WTC11 (cell line): ENCODE measurements at regions not wholly inside any gene's neighbourhood (a gene's known extent, or its start where the extent isn't known, plus 50 kb on each side); places are given as distances from the start of the nearest gene placed in this dataset.

Experiments used
- ATAC-seq: fragments of 200-7000 bp; cut with Tn5 transposase; 2 replicates; pipeline ENCODE4 v1.10.0; 2021; ENCODE audit warnings: mild to moderate bottlenecking, moderate library complexity
- CTCF ChIA-PET: fragments of 300-600 bp; sonication (Branson Sonifier 250); formaldehyde crosslinking; loops from one replicate; lab custom pipeline; 2021; ENCODE audit warnings: antibody characterized with exemption; lab: Charles Lee
- POLR2A ChIA-PET: fragments of 350-600 bp; sonication (Branson Sonifier 250); formaldehyde crosslinking; loops from one replicate; lab custom pipeline; 2021; ENCODE audit warnings: antibody characterized with exemption; lab: Charles Lee
- DNase-seq: peaks from one replicate; pipeline ENCODE4 v3.0.0; 2021; ENCODE audit warnings: low spot score
- H3K27ac Mint-ChIP-seq: 2 replicates; pipeline ENCODE4 v1.8.0; 2021; ENCODE audit warnings: mixed read lengths
- H3K27me3 Mint-ChIP-seq: 2 replicates; pipeline ENCODE4 v1.8.0; 2021; ENCODE audit warnings: low read depth, mild to moderate bottlenecking, moderate library complexity, mixed read lengths
- H3K36me3 Mint-ChIP-seq: 2 replicates; pipeline ENCODE4 v1.8.0; 2021; ENCODE audit warnings: mixed read lengths
- H3K4me1 Mint-ChIP-seq: 2 replicates; pipeline ENCODE4 v1.8.0; 2022; ENCODE audit warnings: mixed read lengths
- H3K4me3 Mint-ChIP-seq: 2 replicates; pipeline ENCODE4 v1.8.0; 2021; ENCODE audit warnings: mild to moderate bottlenecking, moderate library complexity, mixed read lengths
- H3K9me3 Mint-ChIP-seq: 2 replicates; pipeline ENCODE4 v1.8.0; 2021; ENCODE audit warnings: mixed read lengths
- ARID4B ChIP-seq: sonication (generic); formaldehyde crosslinking; IDR thresholded peaks from 2 replicates; pipeline ENCODE4 v1.8.0; 2023; ENCODE audit warnings: missing genetic modification reagents, mild to moderate bottlenecking, borderline replicate concordance
- CBFB ChIP-seq: sonication (generic); formaldehyde crosslinking; IDR thresholded peaks from 2 replicates; pipeline ENCODE4 v1.8.1; 2022; ENCODE audit warnings: mild to moderate bottlenecking, low read depth, missing genetic modification reagents
- EMX1 ChIP-seq: fragments of 250-450 bp; sonication (Bioruptor Pico); IDR thresholded peaks from 2 replicates; pipeline ENCODE4 v1.8.0; 2021; ENCODE audit warnings: mild to moderate bottlenecking
- ERG ChIP-seq: fragments of 250-450 bp; sonication (Bioruptor Pico); IDR thresholded peaks from 2 replicates; pipeline ENCODE4 v1.8.0; 2021; ENCODE audit warnings: mild to moderate bottlenecking
- GTF2I ChIP-seq: fragments of 250-450 bp; sonication (Bioruptor Pico); conservative IDR thresholded peaks from 2 replicates; pipeline ENCODE4 v1.4.0; 2021; ENCODE audit warnings: mild to moderate bottlenecking
- JUN ChIP-seq: sonication (generic); formaldehyde crosslinking; IDR thresholded peaks from 2 replicates; pipeline ENCODE4 v1.8.0; 2023; ENCODE audit warnings: mild to moderate bottlenecking, missing genetic modification reagents
- KAT7 ChIP-seq: sonication (generic); formaldehyde crosslinking; IDR thresholded peaks from 2 replicates; pipeline ENCODE4 v1.8.1; 2023; ENCODE audit warnings: missing genetic modification reagents, mild to moderate bottlenecking, borderline replicate concordance
- MYBL2 ChIP-seq: sonication (generic); formaldehyde crosslinking; IDR thresholded peaks from 2 replicates; pipeline ENCODE4 v1.8.1; 2023; ENCODE audit warnings: mild to moderate bottlenecking, moderate library complexity, missing genetic modification reagents
- OVOL2 ChIP-seq: fragments of 250-450 bp; sonication (Bioruptor Pico); IDR thresholded peaks from 2 replicates; pipeline ENCODE4 v1.9.0; 2021; ENCODE audit warnings: mild to moderate bottlenecking, borderline replicate concordance
- SMAD3 ChIP-seq: sonication (generic); formaldehyde crosslinking; IDR thresholded peaks from 2 replicates; pipeline ENCODE4 v1.8.0; 2022; ENCODE audit warnings: missing genetic modification reagents, mild to moderate bottlenecking, borderline replicate concordance
- USF2 ChIP-seq: sonication (generic); formaldehyde crosslinking; IDR thresholded peaks from 2 replicates; pipeline ENCODE4 v1.8.1; 2023; ENCODE audit warnings: mild to moderate bottlenecking, missing genetic modification reagents, moderate library complexity
- ZBTB21 ChIP-seq: sonication (generic); formaldehyde crosslinking; IDR thresholded peaks from 2 replicates; pipeline ENCODE4 v1.8.1; 2023; ENCODE audit warnings: mild to moderate bottlenecking, missing genetic modification reagents, borderline replicate concordance
- ZNF532 ChIP-seq: fragments of 250-450 bp; sonication (Bioruptor Pico); IDR thresholded peaks from 2 replicates; pipeline ENCODE4 v1.9.0; 2021; ENCODE audit warnings: mild to moderate bottlenecking, borderline replicate concordance
- TF ChIP-seq, protein P1 (sequence below): sonication (generic); formaldehyde crosslinking; IDR thresholded peaks from 2 replicates; pipeline ENCODE4 v1.8.1; 2022; ENCODE audit warnings: low read depth, missing genetic modification reagents, borderline replicate concordance
- TF ChIP-seq, protein P2 (sequence below): sonication (generic); formaldehyde crosslinking; IDR thresholded peaks from 2 replicates; pipeline ENCODE4 v1.8.0; 2023; ENCODE audit warnings: missing genetic modification reagents
- TF ChIP-seq, protein P3 (sequence below): sonication (generic); formaldehyde crosslinking; IDR thresholded peaks from 2 replicates; pipeline ENCODE4 v1.8.1; 2023; ENCODE audit warnings: mild to moderate bottlenecking, missing genetic modification reagents
- TF ChIP-seq, protein P4 (sequence below): sonication (generic); formaldehyde crosslinking; IDR thresholded peaks from 2 replicates; pipeline ENCODE4 v1.8.1; 2022; ENCODE audit warnings: low read depth, mild to moderate bottlenecking, moderate library complexity, missing genetic modification reagents, borderline replicate concordance
- TF ChIP-seq, protein P5 (sequence below): fragments of 250-450 bp; sonication (Bioruptor Pico); conservative IDR thresholded peaks from 2 replicates; pipeline ENCODE4 v1.9.0; 2021; ENCODE audit warnings: mild to moderate bottlenecking

DNA sequence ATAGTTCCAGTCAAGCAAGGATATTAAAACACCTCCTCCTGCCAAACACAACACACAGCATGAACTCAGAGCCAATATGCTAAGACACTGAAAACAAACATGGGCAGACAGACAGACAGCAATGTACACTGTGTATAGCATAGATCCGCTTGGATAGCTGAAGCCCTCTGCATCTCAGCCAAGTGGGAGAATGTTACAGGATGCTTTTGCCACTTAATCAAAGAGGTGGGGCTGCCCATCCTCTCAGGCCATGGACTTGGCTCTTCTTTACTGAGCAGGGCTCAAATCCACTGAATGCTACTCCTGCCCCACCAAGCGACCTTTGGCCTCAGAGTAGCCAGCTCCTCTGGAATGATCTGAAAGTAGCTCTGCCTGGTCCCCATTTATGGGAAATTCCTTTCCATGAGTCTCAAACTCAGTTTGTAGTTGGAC is 64.7 kb upstream of the NGF start (continued):
- TF ChIP-seq ARID4B, result no peak
- TF ChIP-seq CBFB (CRISPR knock-in tag), result no peak
- TF ChIP-seq EMX1 (CRISPR knock-in tag), result no peak
- TF ChIP-seq, protein P1, sequence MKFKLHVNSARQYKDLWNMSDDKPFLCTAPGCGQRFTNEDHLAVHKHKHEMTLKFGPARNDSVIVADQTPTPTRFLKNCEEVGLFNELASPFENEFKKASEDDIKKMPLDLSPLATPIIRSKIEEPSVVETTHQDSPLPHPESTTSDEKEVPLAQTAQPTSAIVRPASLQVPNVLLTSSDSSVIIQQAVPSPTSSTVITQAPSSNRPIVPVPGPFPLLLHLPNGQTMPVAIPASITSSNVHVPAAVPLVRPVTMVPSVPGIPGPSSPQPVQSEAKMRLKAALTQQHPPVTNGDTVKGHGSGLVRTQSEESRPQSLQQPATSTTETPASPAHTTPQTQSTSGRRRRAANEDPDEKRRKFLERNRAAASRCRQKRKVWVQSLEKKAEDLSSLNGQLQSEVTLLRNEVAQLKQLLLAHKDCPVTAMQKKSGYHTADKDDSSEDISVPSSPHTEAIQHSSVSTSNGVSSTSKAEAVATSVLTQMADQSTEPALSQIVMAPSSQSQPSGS (CRISPR knock-in tag), result no peak
- TF ChIP-seq, protein P2, sequence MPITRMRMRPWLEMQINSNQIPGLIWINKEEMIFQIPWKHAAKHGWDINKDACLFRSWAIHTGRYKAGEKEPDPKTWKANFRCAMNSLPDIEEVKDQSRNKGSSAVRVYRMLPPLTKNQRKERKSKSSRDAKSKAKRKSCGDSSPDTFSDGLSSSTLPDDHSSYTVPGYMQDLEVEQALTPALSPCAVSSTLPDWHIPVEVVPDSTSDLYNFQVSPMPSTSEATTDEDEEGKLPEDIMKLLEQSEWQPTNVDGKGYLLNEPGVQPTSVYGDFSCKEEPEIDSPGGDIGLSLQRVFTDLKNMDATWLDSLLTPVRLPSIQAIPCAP (CRISPR knock-in tag), result no peak
- no peak for TF ChIP-seq USF2
- no peak for TF ChIP-seq MYBL2 (CRISPR knock-in tag)
- no peak for TF ChIP-seq JUN (CRISPR knock-in tag)
- TF ChIP-seq, all 79 proteins: peak for 0

GRCh38 chr1:115401676-115402075 is 63.6 kb upstream of the NGF start:
- H3K36me3 Mint-ChIP-seq, result peaks cover 5% of the 10 kb centered on the region; the same call in 1 of the 2 replicates
- DNase-seq (no peak), ATAC-seq (no peak)
- H3K4me1 Mint-ChIP-seq, result peaks cover 11% of the 10 kb centered on the region
- CTCF ChIA-PET, result interaction anchor here (2.4 kb wide), 1 partner anchor 68 kb away, joined by 5 read pairs; no protein-coding TSS in a partner anchor
- H3K27me3 Mint-ChIP-seq, result no peaks in the 10 kb centered on the region
- no peak overlapping the region for H3K4me3 Mint-ChIP-seq
- H3K27ac Mint-ChIP-seq, result no peak overlapping the region
- POLR2A ChIA-PET, result no interaction called here
- H3K9me3 Mint-ChIP-seq, result peaks cover 12% of the 10 kb centered on the region
- TF ChIP-seq, protein P3, sequence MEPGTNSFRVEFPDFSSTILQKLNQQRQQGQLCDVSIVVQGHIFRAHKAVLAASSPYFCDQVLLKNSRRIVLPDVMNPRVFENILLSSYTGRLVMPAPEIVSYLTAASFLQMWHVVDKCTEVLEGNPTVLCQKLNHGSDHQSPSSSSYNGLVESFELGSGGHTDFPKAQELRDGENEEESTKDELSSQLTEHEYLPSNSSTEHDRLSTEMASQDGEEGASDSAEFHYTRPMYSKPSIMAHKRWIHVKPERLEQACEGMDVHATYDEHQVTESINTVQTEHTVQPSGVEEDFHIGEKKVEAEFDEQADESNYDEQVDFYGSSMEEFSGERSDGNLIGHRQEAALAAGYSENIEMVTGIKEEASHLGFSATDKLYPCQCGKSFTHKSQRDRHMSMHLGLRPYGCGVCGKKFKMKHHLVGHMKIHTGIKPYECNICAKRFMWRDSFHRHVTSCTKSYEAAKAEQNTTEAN (CRISPR knock-in tag), result no peak
- TF ChIP-seq OVOL2 (CRISPR knock-in tag) (no peak), SMAD3 (CRISPR knock-in tag) (no peak), ERG (CRISPR knock-in tag) (no peak), GTF2I (CRISPR knock-in tag) (no peak), ZNF532 (CRISPR knock-in tag) (no peak), KAT7 (no peak), ZBTB21 (CRISPR knock-in tag) (no peak)
- TF ChIP-seq, protein P4, sequence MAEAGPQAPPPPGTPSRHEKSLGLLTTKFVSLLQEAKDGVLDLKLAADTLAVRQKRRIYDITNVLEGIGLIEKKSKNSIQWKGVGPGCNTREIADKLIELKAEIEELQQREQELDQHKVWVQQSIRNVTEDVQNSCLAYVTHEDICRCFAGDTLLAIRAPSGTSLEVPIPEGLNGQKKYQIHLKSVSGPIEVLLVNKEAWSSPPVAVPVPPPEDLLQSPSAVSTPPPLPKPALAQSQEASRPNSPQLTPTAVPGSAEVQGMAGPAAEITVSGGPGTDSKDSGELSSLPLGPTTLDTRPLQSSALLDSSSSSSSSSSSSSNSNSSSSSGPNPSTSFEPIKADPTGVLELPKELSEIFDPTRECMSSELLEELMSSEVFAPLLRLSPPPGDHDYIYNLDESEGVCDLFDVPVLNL (CRISPR knock-in tag), result no peak
- TF ChIP-seq, protein P5, sequence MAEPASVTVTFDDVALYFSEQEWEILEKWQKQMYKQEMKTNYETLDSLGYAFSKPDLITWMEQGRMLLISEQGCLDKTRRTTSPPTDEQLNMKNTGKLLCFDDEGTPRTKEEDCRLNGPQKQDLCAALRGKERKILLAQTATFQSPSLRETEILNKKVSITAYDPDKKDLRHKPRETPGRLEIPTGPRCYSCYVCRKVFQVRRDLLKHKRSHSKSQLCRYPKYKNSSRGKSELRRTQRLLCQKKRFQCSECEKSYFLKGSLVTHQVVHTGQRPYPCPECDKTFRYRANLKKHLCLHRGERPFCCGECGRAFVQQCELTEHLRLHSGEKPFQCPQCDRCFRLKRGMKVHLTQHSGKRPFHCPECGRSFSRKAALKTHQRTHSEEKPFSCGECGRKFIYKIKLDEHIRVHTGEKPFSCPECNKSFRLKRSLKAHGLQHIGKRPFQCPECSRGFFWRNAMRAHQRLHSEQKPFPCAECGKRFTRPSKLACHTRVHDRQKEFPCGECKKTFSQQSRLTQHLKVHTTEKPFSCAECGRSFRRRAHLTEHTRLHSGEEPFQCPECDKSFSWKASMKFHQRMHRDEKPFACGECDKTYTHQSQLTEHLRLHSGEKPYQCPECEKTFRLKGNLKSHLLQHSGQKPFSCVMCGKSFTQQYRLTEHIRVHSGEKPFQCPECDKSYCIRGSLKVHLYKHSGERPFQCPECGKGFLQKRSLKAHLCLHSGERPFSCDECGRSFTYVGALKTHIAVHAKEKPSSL (CRISPR knock-in tag), result no peak
